ENCODE measurements at regions not wholly inside any gene's neighbourhood (a gene's known extent, or its start where the extent isn't known, plus 50 kb on each side); places are given as distances from the start of the nearest gene placed in this dataset.

DNA sequence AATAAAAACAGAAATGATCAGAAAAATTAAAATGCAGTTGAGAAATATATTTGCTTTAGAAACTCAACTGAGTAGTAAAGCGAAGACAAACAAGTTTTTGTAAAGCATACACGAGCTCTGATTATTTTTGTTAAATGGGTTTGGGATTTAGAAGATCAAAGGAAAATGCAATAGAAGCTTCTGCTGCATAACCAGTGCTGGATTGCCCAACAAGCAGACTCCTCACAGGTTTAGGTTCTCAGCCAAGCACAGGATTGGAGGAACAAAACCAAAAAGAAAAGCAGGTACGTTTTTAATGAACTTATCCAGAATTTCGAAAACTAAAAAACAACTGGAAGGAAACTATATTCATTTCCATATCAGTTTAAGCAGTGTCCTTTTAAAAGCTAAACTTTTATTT, 423.8 kb downstream of the TMEM161B start:
- ChIA-PET CTCF (no interaction called here), POLR2A (ENCODE audit: low non-redundant PET) (no interaction called here)
- TF ChIP-seq EZH2 (IDR thresholded peaks at IDR 0.05; ENCODE audit: borderline replicate concordance, low read depth, low read length, poor library complexity, severe bottlenecking): no peak
- TF ChIP-seq, protein P1, sequence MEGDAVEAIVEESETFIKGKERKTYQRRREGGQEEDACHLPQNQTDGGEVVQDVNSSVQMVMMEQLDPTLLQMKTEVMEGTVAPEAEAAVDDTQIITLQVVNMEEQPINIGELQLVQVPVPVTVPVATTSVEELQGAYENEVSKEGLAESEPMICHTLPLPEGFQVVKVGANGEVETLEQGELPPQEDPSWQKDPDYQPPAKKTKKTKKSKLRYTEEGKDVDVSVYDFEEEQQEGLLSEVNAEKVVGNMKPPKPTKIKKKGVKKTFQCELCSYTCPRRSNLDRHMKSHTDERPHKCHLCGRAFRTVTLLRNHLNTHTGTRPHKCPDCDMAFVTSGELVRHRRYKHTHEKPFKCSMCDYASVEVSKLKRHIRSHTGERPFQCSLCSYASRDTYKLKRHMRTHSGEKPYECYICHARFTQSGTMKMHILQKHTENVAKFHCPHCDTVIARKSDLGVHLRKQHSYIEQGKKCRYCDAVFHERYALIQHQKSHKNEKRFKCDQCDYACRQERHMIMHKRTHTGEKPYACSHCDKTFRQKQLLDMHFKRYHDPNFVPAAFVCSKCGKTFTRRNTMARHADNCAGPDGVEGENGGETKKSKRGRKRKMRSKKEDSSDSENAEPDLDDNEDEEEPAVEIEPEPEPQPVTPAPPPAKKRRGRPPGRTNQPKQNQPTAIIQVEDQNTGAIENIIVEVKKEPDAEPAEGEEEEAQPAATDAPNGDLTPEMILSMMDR (conservative IDR thresholded peaks at IDR 0.05; ENCODE audit: low read depth, low read length): no peak
- H3K27me3 ChIP-seq (replicated peaks; ENCODE audit: insufficient read depth, low read depth, low read length, poor library complexity): no peaks in the 10 kb centered on the region
- H3K27ac ChIP-seq (ENCODE audit: low read depth, low read length, poor library complexity, severe bottlenecking): no peak overlapping the region
- DNase-seq (ENCODE audit: low spot score): no peak
- no peaks in the 10 kb centered on the region for H3K36me3 ChIP-seq (ENCODE audit: insufficient read depth, low read length, poor library complexity, severe bottlenecking)
- H3K4me1 ChIP-seq (ENCODE audit: insufficient read depth, low read length, poor library complexity, severe bottlenecking): no peaks in the 10 kb centered on the region
- H3K9me3 ChIP-seq (ENCODE audit: low read depth, low read length, poor library complexity, severe bottlenecking): no peaks in the 10 kb centered on the region
- no peak overlapping the region for H3K4me3 ChIP-seq (ENCODE audit: low read depth, low read length, poor library complexity, severe bottlenecking)
- intact Hi-C loops (cut with micrococcal nuclease; ENCODE audit: unreplicated experiment): no loop called here
- BruUV-seq (replicated peaks): no TSS peak

DNA sequence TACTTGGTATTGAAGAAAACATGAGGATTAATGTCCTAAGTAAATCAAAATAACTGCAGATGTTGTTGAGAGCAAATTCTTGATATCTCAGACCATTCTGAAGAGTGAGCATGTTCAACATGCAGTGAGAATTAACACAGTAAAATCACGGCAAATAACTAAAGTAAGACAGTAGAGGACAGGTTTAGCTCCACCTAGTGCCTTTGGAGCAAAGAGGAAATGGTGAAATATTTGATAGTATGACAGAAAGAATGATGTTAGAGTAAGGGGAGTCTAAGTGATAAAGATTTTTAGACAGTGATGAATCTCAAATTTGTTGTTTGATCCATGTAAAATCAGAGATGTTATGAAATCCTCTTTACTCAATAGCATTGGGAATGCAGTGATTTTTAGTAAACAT, 424.2 kb downstream of the TMEM161B start:
- Histone ChIP-seq H3K4me1 (ENCODE audit: insufficient read depth, low read length, poor library complexity, severe bottlenecking) (no peaks in the 10 kb centered on the region), H3K9me3 (ENCODE audit: low read depth, low read length, poor library complexity, severe bottlenecking) (no peaks in the 10 kb centered on the region), H3K4me3 (ENCODE audit: low read depth, low read length, poor library complexity, severe bottlenecking) (no peak overlapping the region), H3K36me3 (ENCODE audit: insufficient read depth, low read length, poor library complexity, severe bottlenecking) (no peaks in the 10 kb centered on the region), H3K27me3 (replicated peaks; ENCODE audit: insufficient read depth, low read depth, low read length, poor library complexity) (no peaks in the 10 kb centered on the region), H3K27ac (ENCODE audit: low read depth, low read length, poor library complexity, severe bottlenecking) (no peak overlapping the region)
- ChIA-PET POLR2A (ENCODE audit: low non-redundant PET) (no interaction called here), CTCF (no interaction called here)
- TF ChIP-seq, protein P1 (conservative IDR thresholded peaks at IDR 0.05; ENCODE audit: low read depth, low read length): peak; percentile 33; the same call in 1 of the 2 replicates
- no peak for TF ChIP-seq EZH2 (IDR thresholded peaks at IDR 0.05; ENCODE audit: borderline replicate concordance, low read depth, low read length, poor library complexity, severe bottlenecking)
- no peak for DNase-seq (ENCODE audit: low spot score)
- intact Hi-C loops (cut with micrococcal nuclease; ENCODE audit: unreplicated experiment): no loop called here
- BruUV-seq (replicated peaks): no TSS peak

DNA sequence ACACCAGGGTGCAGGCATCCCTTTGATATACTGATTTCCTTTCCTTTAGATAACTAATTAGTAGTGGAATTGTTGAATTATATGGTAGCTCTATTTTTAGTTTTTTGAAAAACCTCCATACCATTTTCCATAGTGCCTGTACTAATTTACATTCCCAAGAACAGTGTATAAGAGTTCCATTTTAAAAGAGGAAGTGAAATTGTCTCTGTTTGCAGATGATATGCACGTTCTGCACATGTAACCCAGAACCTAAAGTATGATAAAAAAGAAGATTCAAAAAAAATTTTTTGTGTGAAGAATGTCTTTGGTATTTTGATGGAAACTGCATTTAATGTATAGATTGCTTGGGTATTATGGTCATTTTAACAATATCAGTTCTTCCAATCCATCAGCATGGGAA, 424.0 kb upstream of the CCNH start:
- Histone ChIP-seq H3K9me3 (ENCODE audit: low read depth, low read length, poor library complexity, severe bottlenecking) (peaks cover 11% of the 10 kb centered on the region), H3K4me3 (ENCODE audit: low read depth, low read length, poor library complexity, severe bottlenecking) (no peak overlapping the region), H3K27me3 (replicated peaks; ENCODE audit: insufficient read depth, low read depth, low read length, poor library complexity) (no peaks in the 10 kb centered on the region), H3K27ac (ENCODE audit: low read depth, low read length, poor library complexity, severe bottlenecking) (no peak overlapping the region), H3K4me1 (ENCODE audit: insufficient read depth, low read length, poor library complexity, severe bottlenecking) (no peaks in the 10 kb centered on the region), H3K36me3 (ENCODE audit: insufficient read depth, low read length, poor library complexity, severe bottlenecking) (no peaks in the 10 kb centered on the region)
- ChIA-PET CTCF (no interaction called here), POLR2A (ENCODE audit: low non-redundant PET) (no interaction called here)
- intact Hi-C loops (cut with micrococcal nuclease; ENCODE audit: unreplicated experiment): no loop called here
- TF ChIP-seq, protein P1 (conservative IDR thresholded peaks at IDR 0.05; ENCODE audit: low read depth, low read length): no peak
- TF ChIP-seq EZH2 (IDR thresholded peaks at IDR 0.05; ENCODE audit: borderline replicate concordance, low read depth, low read length, poor library complexity, severe bottlenecking): no peak
- BruUV-seq (replicated peaks): no TSS peak
- DNase-seq (ENCODE audit: low spot score): no peak

All from A673 (cell line).